Upper lobe of left lung (tissue), 6 donors: ENCODE measurements at regions not wholly inside any gene's neighbourhood (a gene's known extent, or its start where the extent isn't known, plus 50 kb on each side); places are given as distances from the start of the nearest gene placed in this dataset.

Source experiments
- ATAC-seq, 2 donors: fragments of 200-7000 bp; cut with Tn5 transposase; one replicate each; pipeline ENCODE4 v1.9.1; 2022; ENCODE audit warnings: mild to moderate bottlenecking in 2 of 2, moderate library complexity in 2 of 2; ENCODE audit not compliant: low FRiP score in 2 of 2
- DNase-seq, 2 donors: peaks; one replicate each; pipeline ENCODE4 v3.0.0-alpha.2; 2019 to 2020
- H3K27ac ChIP-seq, 4 donors: fragments of 200-600 bp; sonication (generic); one replicate each; pipeline ENCODE4 v1.5.1; 2016 to 2019
- H3K27me3 ChIP-seq, 4 donors: fragments of 200-600 bp; sonication (generic); one replicate each; pipeline ENCODE4 v1.5.1; 2017 to 2019
- H3K36me3 ChIP-seq, 4 donors: fragments of 200-600 bp; sonication (generic); one replicate each; pipeline ENCODE4 v1.5.1; 2016 to 2019
- H3K4me1 ChIP-seq, 4 donors: fragments of 200-600 bp; sonication (generic); one replicate each; pipeline ENCODE4 v1.5.1; 2018 to 2019
- H3K4me3 ChIP-seq, 4 donors: fragments of 200-600 bp; sonication (generic); one replicate each; pipeline ENCODE4 v1.5.1; 2017 to 2019; ENCODE audit warnings: mild to moderate bottlenecking in 2 of 4, moderate library complexity in 1 of 4
- H3K9me3 ChIP-seq, 4 donors: fragments of 200-600 bp; sonication (generic); one replicate each; pipeline ENCODE4 v1.5.1; 2018 to 2019
- EP300 ChIP-seq, 4 donors: sonication (generic); formaldehyde crosslinking; IDR thresholded peaks; one replicate each; pipeline ENCODE4 v1.5.1; 2017; ENCODE audit warnings: antibody characterized with exemption in 4 of 4, control low read depth in 2 of 4
- POLR2A ChIP-seq, 4 donors: fragments of 450-650 bp; IDR thresholded peaks; one replicate each; pipeline ENCODE4 v1.5.1; 2016 to 2017; ENCODE audit warnings: antibody characterized with exemption in 4 of 4, mild to moderate bottlenecking in 2 of 4
- POLR2AphosphoS5 ChIP-seq, 2 donors: sonication (generic); formaldehyde crosslinking; IDR thresholded peaks; one replicate each; pipeline ENCODE4 v1.5.1; 2017; ENCODE audit warnings: antibody characterized with exemption in 2 of 2
- WGBS, 2 donors: methylation state at CpG; one replicate each; pipeline ENCODE4 v1.1.5; 2017 to 2018; 5-methylcytosine and 5-hydroxymethylcytosine counted together
- TF ChIP-seq, protein P1 (sequence below), 6 experiments: fragments of 450-650 bp in 4 of 6; fragments of 200-600 bp in 2 of 6; sonication (generic) in 2 of 6; IDR thresholded peaks; one replicate each; pipeline ENCODE4 v1.5.1; 2016 to 2019; ENCODE audit warnings: antibody characterized with exemption in 6 of 6
- donor health status: DM: no; HTN: no; CAD: no; lungs with moderate emphysema.
- donor health status: DM: no; HTN: yes; CAD: no; lungs with severe emphysema.

DNA sequence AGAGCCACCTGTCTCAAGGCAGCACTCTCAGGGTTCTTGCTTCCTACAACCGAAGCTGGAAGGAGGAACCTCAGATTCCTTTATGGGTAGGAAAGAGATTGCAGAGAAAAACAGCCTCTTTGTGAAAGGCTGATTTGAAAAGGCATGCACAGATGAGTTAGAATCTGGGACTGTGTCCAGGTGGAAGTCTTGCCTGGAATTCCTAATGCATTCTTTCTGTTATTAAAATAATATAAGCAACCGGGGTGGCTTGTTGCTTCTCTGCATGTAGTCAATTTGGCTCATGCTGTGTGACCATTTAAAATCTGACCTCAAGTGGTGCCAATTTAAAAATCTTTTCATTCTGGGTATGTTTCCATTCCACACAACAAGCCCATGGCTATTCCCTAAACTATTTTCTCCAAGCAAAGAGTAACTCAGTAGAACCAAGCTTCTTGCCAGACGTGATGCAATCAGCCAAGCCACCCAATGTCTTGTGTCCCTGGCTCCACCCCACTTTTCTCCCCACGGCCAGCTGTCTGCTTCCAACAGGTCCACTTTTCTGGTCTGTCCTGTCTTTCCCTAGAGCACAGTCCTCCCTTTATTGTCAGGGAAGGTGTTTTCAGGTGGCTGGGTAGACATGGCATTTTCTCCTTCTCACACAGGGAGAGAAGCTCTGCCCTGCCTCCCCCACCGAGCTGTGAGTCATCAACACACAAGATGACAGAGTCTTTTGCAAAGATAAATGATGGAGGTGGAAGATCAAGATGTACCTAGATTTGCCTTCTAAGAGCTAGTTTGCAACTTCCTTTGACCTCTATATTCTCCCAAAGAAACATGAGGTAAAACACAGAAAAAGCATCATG, 394.3 kb downstream of the FOXO1 start:
- TF ChIP-seq POLR2A (IDR thresholded peaks at IDR 0.05) (no peak), EP300 (IDR thresholded peaks at IDR 0.05) (no peak), POLR2AphosphoS5 (IDR thresholded peaks at IDR 0.05) (no peak)
- TF ChIP-seq, protein P1, sequence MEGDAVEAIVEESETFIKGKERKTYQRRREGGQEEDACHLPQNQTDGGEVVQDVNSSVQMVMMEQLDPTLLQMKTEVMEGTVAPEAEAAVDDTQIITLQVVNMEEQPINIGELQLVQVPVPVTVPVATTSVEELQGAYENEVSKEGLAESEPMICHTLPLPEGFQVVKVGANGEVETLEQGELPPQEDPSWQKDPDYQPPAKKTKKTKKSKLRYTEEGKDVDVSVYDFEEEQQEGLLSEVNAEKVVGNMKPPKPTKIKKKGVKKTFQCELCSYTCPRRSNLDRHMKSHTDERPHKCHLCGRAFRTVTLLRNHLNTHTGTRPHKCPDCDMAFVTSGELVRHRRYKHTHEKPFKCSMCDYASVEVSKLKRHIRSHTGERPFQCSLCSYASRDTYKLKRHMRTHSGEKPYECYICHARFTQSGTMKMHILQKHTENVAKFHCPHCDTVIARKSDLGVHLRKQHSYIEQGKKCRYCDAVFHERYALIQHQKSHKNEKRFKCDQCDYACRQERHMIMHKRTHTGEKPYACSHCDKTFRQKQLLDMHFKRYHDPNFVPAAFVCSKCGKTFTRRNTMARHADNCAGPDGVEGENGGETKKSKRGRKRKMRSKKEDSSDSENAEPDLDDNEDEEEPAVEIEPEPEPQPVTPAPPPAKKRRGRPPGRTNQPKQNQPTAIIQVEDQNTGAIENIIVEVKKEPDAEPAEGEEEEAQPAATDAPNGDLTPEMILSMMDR (IDR thresholded peaks at IDR 0.05): no peak
- ATAC-seq (peak in 1 of 2 donors; percentile 81), DNase-seq (no peak)
- 47 to 48% methylated on average over 5 of the region's 5 CpGs for WGBS, 2 donors
- Histone ChIP-seq H3K27me3 (no peaks in the 10 kb centered on the region), H3K27ac (peak overlapping the region; percentile 24 to 59 (median 50)), H3K36me3 (no peaks in the 10 kb centered on the region), H3K9me3 (no peaks in the 10 kb centered on the region), H3K4me1 (peaks cover 0 to 11% (median 6%) of the 10 kb centered on the region in 4 donors), H3K4me3 (no peak overlapping the region)

DNA sequence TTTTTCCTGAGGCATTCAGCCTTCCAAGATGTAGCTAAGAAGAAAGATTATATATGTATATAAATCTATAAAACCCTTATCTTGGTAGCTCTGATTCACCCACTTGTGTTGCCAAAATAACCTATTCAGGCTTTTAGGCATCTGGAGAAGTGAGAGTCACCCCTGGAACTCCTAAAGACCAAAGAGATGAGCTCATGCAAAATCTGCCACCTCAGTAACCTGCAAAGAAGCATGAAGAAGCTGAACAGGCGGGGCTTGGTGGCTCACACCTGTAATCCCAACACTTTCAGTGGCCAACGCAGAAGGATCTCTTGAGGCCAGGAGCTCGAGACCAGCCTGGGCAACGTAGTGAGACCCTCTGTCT, 393.7 kb downstream of the FOXO1 start:
- no peak for ATAC-seq
- WGBS, 2 donors: 89 to 92% methylated on average over 4 of the region's 4 CpGs
- no peaks in the 10 kb centered on the region for H3K36me3 ChIP-seq
- no peaks in the 10 kb centered on the region for H3K27me3 ChIP-seq
- no peaks in the 10 kb centered on the region for H3K9me3 ChIP-seq
- peaks cover 0 to 11% (median 6%) of the 10 kb centered on the region in 4 donors for H3K4me1 ChIP-seq
- no peak for DNase-seq
- H3K27ac ChIP-seq: peak overlapping the region; percentile 8 to 59 (median 27)
- TF ChIP-seq POLR2AphosphoS5 (IDR thresholded peaks at IDR 0.05) (no peak), POLR2A (IDR thresholded peaks at IDR 0.05) (no peak), EP300 (IDR thresholded peaks at IDR 0.05) (no peak)
- TF ChIP-seq, protein P1 (IDR thresholded peaks at IDR 0.05): no peak
- no peak overlapping the region for H3K4me3 ChIP-seq

DNA sequence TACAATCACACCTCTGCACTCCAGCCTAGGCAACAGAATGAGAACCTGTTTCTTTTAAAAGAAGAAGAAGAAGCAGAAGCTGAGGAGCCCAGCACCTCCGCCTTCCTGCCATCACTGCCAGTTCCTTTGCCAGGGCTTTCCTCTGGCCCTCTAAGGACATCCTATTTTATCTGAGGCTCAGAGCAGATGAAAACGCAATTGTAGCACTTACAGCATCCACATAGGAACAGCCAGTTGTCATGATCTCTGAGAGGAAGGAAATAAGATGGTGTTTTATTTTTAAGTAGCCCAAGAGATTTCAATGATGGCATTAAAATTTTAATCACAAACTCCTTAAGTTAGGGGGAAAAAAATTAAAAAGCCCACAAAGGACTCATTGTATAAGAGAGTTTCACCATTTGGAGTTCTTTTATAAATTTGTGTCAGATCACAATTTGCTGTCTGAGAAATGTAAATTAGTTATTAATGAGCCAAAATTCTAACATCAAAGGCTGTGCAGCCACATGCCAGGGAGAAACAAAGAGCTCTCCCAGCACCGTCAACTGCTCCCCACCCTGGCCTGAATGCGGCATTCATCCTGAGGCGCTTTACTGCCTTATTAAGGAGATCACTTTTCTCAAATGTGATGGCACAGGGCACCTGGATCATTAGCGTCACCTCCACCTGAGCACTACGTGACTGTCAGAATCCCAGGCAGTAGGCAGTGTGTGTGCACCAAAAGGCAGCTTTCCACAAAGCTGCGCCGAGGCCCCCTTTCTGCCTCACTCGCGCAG, 393.0 kb downstream of the FOXO1 start:
- H3K36me3 ChIP-seq: no peaks in the 10 kb centered on the region
- TF ChIP-seq, protein P1 (IDR thresholded peaks at IDR 0.05): no peak
- TF ChIP-seq EP300 (IDR thresholded peaks at IDR 0.05) (no peak), POLR2A (IDR thresholded peaks at IDR 0.05) (no peak), POLR2AphosphoS5 (IDR thresholded peaks at IDR 0.05) (no peak)
- 88 to 92% methylated on average over 11 of the region's 11 CpGs for WGBS, 2 donors
- no peaks in the 10 kb centered on the region for H3K9me3 ChIP-seq
- no peak overlapping the region for H3K4me3 ChIP-seq
- DNase-seq: no peak
- peak overlapping the region in 1 of 4 donors; percentile 27 for H3K27ac ChIP-seq
- ATAC-seq: no peak
- H3K4me1 ChIP-seq: peaks cover 0 to 11% (median 6%) of the 10 kb centered on the region in 4 donors
- H3K27me3 ChIP-seq: no peaks in the 10 kb centered on the region

DNA sequence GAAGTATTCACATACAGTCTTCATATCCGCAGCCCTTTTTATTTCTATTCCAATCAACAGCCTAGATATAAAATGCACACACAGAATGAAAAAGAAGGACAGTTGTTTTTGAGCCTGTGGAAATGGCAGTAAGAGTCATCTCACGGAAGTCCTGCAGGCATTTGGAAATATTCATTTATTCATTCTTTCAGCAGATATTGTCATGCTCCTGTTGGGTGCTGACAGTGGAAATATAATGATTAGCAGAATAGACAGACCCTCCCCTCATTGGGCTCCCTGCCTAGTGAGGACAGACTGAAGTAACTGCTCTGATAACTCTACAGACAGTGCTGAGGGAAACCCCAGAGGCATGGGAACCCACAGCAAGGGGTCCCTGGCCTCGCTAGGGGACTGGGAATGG, 392.3 kb downstream of the FOXO1 start:
- TF ChIP-seq, protein P1 (IDR thresholded peaks at IDR 0.05): no peak
- TF ChIP-seq EP300 (IDR thresholded peaks at IDR 0.05) (no peak), POLR2A (IDR thresholded peaks at IDR 0.05) (no peak), POLR2AphosphoS5 (IDR thresholded peaks at IDR 0.05) (no peak)
- H3K9me3 ChIP-seq: no peaks in the 10 kb centered on the region
- WGBS, 2 donors: 89 to 91% methylated on average over 3 of the region's 3 CpGs
- ATAC-seq: no peak
- H3K27ac ChIP-seq: no peak overlapping the region
- no peak overlapping the region for H3K4me3 ChIP-seq
- DNase-seq: no peak
- no peaks in the 10 kb centered on the region for H3K36me3 ChIP-seq
- peaks cover 0 to 11% (median 6%) of the 10 kb centered on the region in 4 donors for H3K4me1 ChIP-seq
- H3K27me3 ChIP-seq: no peaks in the 10 kb centered on the region
